HG03108 (cell line): ENCODE measurements at regions not wholly inside any gene's neighbourhood (a gene's known extent, or its start where the extent isn't known, plus 50 kb on each side); places are given as distances from the start of the nearest gene placed in this dataset.

Source experiments
- ATAC-seq: cut with Tn5 transposase; IDR thresholded peaks from one replicate; pipeline ENCODE4 v1.9.1; 2021; ENCODE audit warnings: moderate library complexity; ENCODE audit not compliant: unreplicated experiment

DNA sequence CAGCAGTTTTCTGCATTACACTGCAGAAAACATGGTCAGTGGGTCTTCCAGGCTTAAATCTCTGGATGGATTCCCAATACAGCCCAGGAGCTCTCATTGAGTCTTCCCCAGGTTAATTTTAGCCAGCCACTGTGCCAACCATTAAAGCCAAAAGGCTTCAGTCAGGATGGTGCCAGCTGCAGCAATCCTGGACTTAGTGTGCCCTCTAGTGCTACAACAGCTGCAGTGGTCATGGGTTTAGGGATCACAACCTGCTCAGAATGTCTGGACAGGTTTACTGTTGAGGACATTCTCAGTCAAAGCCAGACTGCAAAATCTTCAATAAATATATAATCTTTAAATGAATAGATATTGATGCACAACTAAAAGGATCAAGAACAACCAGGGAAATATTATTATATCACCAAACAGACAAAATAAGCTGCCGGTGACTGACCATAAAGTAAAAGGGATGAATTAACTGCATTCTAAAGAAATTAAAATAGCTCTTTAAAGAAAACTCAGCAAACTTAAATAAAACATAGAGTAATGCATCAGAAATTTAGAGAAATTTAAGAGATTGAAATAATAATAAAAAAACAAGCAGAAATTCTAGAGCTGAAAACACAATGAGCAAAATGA, 639.9 kb downstream of the SPOCK3 start:
- ATAC-seq = no peak

DNA sequence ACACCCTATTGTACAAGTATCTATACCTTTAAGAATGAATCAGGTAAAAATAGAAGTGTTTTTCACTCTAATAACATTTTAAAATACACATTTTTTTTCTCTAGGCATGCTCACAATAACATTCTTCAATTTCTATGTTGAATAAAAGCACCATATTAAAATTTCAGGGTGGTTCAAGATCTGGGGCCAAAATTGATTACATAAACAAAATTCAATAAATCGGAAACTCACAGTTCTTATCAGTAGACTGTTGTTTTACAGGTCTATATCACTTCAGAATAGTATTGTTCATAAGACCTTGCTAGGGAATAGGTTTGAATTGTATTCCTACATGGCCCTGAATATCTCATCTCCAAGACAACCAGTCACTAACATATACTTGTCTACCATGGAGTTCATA, 634.0 kb downstream of the SPOCK3 start:
- ATAC-seq = no peak

DNA sequence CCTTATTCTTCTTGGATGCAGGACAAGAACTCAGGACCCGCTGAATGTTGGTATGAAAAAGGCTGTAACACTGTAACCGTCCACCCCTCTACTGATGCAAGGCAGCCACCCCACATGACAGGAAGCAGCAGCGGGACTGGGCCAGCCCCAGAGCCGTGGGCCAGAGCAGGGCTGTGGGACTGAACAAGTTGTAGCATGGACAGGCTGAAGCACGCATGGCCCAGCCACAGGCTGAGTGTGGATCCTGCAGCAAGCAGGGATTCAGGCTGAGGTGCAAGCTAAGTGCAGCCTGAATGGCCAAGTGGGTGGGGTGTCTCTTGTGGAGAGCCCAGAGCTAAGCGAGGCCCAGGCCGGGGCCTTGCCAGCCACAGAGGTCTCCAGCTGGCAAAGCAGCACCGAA, 632.2 kb downstream of the SPOCK3 start:
- ATAC-seq = no peak

- no peak for ATAC-seq
Observed at GRCh38 chr4:166622425-166622977, 611.8 kb downstream of the SPOCK3 start.

DNA sequence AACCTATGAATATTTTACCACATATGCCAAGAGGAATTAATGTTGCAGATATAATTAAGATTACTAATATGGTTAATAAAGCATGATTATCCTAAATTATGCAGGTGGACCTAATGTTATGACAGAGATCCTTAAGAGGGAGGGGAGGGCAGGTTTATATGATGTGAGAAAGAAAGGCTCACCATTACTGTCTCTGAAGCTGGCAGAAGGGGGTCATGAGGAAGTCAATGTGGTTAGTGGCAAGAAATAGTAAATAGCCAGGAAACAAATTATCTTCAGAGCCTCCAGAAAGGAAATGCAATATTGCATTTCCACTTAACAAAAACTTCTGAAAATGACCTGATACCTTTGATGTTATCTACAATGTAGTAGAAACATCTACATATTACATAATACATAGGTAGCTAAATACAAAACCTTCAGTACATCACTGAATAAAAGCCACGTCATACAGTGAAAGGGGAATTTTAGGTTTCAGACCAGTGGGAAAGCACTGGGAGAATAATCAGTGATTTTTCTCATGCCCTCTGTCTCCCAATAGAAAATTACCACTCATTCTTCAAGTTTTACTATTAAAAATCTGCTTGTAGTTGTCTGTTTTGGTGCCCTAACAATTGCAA, 609.2 kb downstream of the SPOCK3 start:
- ATAC-seq = no peak

DNA sequence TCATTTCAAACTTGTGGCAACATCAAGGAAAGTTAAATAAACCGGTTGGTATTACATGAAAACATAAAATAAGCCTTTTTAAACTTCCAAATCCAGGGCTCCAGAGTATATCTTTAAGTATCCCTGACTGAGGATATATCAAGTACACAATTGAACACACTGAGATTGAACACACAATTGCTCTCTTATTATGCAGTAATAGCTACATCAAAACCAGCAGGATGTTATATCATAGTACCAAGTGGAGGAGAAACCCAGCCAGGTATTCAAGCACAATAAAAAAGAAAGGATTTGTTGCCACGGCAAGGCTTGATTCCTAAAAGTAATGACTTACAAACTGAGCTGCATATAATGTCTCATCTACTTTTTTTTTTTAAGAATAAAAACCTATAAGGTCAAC, 605.8 kb downstream of the SPOCK3 start:
- ATAC-seq = no peak

GRCh38 chr4:166635367-166635766, 598.9 kb downstream of the SPOCK3 start:
- no peak for ATAC-seq

GRCh38 chr4:166637816-166638215, 596.5 kb downstream of the SPOCK3 start:
- no peak for ATAC-seq

DNA sequence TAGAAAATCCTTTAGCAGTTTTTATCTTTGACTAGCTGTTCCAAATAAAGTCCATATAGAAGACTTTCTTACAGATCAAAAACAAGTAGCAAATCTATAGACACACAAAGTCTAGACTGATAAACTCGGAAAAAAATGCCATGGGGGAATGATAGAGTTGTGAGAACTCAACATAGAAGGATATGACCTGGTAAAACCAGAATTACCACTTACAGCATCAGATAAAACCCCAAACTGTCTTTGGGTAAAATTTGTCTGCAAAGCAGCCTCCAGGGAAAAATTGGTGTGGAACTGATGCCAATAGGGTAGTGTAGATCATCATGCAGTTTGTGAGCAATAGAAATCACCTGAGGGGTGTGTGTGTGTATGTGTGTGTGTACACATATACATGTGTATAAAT, 579.1 kb downstream of the SPOCK3 start:
- ATAC-seq = no peak

GRCh38 chr4:166655705-166656104, 578.6 kb downstream of the SPOCK3 start:
- no peak for ATAC-seq

GRCh38 chr4:166657261-166657660, 577.0 kb downstream of the SPOCK3 start:
- ATAC-seq = no peak

DNA sequence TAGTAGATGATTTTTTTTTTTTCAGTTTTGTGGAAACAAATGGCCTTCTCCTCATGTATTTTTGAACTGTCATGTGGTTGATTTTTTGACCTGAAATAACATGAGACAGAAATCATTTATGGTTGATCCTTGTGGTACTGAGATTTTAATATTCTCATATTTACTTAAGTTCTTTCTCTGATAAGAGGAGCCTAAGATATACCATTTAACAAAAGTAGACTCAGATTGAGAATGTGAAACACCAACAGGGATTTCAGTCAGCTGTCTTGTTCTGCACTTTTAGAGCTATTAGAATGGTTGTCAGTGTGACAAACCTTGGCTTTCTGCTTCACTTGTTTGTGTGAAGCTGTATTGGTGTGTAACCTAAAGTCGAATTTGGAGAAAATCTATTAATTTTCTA, 575.7 kb downstream of the SPOCK3 start:
- ATAC-seq = peak; percentile 36

DNA sequence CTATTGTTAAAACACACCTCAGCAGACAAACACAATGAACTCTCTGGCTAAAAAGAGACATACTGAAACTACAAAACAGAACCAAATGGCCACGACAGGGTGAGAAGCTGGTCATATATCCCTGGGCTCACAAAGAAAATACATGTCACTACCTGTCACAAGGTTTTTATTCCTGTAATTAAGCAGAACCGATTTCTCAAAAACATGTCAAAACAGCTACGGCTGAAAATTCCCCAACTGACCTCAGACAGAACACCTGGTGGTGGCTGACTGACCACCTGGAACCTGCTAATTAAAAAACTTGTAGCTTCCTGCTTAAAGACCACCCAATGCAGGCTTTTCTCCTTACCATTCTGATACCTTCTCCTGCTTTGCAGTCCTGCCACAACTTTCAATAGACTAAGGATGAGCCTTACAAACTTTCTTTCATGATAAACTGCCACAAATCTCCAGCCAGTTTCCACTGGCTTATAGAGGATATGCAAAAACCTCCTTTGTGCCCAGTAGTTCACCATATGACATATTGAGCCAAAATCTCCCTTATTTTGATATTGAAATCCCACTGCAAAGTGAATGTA, 571.9 kb downstream of the SPOCK3 start:
- peak; percentile 84 for ATAC-seq

DNA sequence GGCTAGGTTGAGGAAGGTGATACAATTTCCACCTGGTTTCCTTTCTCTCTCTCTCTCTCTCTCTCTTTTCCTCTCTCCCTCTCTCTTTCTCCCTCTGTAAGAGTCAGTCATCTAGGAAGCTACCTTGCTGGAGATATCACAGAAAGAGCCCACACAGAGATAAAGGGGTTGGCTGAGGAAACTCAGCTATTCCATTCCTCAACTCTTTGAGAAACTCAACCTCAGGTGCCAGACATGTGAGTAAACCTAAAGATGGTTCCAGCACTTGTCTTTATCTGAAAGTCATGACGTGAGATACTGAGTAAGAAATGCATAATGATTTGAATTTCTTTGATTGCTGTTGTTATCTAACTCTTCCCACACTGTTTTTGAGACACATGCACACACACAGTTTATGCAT, 564.0 kb downstream of the SPOCK3 start:
- no peak for ATAC-seq

- no peak for ATAC-seq
Observed at GRCh38 chr4:166673911-166674310, 560.4 kb downstream of the SPOCK3 start.

DNA sequence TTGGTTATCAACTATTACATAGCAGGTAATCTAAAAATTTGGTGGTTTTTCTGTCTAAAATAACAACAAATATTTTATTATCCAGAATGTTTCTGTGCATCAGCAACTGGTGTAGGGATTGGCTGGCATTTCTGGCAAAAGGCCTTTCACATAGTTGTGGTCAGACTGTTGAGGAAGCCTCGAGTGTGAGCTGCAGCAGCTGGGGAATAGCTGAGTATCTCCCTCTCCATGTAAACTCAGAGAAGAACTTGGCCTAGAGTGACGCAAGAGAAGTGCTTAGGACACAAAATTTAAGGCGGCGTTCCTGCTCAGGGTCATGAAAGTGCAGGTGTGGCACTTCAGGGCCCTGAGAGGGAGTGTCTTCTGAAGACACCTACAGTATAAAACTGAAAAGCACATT, 558.9 kb downstream of the SPOCK3 start:
- ATAC-seq = no peak

GRCh38 chr4:166680796-166681195, 553.5 kb downstream of the SPOCK3 start:
- no peak for ATAC-seq

- ATAC-seq = no peak
Observed at GRCh38 chr4:166682200-166682599, 552.1 kb downstream of the SPOCK3 start.
